HUDEP-2 (cell line): ENCODE measurements at regions not wholly inside any gene's neighbourhood (a gene's known extent, or its start where the extent isn't known, plus 50 kb on each side); places are given as distances from the start of the nearest gene placed in this dataset.
A peak's percentile ranks its signal among the peaks of the same experiment; 100 is the strongest.

Experiments used
- DNase-seq, 76 experiments: peaks; one replicate each; lab custom pipeline; 2025; ENCODE audit not compliant: unreplicated experiment in 76 of 76; lab: John Stamatoyannopoulos, UW

DNA sequence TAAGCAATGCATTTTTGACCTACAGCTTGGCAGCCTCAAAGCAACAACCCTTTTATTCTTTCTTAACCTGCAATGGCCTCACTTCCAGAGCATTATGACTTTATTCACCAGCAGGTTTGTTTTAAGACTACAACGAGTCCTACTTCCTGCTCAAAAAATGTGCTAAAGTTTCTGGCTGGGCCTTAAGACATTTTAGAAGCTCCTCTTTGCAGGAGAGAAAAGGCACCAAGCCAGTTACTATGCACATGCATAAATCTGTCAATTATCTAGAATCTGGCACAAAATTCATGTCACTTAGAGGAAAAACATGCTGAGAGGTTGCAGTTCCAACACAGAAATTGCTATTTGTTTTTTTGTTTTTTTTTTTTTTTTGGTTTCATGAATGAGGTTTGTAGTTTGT is 223.0 kb upstream of the EPHA5 start:
- DNase-seq, result no peak

DNA sequence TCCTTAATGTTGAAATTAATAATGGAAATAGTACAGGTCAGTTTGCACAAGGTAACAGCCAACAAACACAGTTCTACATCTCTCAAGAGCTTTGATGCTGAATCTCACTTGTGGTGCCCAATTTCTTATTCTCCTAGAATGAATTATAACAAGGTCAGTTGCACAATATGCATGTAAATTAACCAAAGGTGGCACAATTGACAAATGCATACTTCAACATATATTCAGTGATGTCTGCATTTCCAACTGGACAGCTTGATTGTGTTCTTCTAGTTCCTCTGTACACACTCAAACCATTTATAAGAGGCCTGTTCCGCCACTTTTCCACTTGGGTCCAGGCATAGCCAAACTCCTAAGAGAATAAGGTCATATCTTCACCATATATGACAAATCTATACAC is 210.3 kb upstream of the EPHA5 start:
- DNase-seq, result no peak

DNA sequence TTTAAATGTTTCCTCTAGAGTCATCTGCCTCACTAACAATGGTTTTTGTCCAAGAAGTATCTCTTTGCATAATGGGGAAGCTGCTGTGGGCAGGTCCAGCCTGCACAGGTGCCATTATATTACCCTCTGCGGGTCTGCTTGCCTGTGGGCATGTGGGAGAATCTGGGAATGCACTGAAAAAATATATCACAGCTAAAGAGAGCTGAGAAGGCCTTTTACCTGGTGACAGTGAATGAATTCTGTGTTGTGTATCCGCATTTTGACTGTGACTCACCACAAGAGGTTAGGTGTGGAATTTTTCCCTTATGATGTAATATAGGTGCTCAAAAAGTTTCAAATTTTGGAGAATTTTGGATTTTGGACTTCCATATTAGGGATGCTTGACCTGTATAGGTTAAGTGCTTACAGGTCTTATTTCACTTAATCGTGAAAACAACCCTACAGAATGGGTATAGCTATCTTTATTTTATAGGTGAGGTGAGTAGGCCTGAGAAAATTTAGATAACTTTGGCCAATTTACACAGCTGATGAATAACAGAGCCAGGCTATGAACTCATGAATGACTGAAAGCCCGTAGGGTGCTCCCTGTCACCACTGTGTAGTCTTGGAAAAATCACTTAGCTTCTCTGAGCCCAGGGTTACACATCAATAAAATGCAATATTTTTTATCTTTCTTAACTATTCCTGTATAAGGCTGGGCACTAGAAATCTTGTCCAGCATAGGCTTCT is 198.0 kb upstream of the EPHA5 start:
- no peak for DNase-seq

DNA sequence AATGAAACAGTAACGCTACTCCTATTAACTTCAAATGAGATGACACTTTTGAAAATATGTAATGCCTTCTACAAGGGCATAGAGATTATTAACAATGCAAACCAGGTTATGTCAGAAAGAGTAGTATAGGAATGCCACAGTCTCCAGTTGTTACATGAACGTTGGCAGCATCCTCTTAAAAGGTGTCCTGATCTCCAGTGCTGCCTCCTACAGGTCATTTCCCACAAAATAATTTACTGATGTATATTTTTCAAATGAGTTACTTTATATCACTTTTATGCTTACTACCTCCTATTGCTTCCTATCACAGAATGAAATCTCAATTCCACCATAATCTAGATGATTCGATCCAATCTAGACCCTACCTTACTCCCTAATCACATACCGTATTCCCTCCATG is 195.2 kb upstream of the EPHA5 start:
- DNase-seq, result peak in 7 of 76 experiments; percentile 3 to 53 (median 14)

DNA sequence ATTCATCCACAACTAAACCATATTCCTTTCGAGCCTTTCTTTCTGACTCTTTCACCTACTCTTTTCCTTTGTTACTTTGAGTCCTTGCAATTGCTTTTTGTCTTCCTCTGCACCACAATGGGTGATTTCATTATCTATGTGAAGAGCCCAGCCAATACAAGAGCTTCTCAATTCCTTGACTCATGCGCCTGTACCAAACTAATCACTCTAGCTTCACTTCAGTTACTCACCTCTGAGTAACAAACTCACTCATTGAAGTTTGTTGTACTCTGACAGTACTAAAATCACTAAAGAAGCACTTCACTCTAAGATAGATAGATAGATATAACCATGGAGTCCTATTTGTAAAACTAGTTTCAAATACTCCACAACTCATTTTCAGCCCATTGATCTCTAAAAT is 191.7 kb upstream of the EPHA5 start:
- DNase-seq, result no peak

DNA sequence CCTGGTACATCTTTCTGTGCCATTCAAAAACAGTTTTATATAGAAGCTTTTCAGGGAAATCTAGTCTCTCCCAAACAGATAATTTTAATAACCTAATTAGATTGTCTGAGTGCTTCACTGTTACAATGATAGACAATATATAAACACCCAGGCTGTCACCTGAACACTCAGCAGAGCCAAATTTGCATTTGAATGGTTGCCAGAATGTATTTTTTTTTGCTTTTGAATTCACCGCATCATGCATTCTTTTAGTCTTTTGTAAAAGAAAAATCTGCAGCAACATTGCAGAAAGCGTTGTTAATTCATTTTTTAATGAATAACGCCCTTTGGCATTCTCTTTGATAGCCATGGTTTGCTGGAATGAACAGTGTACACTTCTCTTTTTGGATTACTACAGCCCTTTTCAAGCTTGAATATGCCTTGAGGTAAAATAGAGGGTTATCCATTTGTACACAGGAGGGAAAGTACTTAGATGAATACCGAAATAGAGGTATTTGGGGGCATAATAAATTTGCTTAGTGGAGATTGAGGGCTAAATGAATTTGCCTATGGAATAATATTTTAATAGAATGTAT is 175.0 kb upstream of the EPHA5 start:
- DNase-seq, result no peak

DNA sequence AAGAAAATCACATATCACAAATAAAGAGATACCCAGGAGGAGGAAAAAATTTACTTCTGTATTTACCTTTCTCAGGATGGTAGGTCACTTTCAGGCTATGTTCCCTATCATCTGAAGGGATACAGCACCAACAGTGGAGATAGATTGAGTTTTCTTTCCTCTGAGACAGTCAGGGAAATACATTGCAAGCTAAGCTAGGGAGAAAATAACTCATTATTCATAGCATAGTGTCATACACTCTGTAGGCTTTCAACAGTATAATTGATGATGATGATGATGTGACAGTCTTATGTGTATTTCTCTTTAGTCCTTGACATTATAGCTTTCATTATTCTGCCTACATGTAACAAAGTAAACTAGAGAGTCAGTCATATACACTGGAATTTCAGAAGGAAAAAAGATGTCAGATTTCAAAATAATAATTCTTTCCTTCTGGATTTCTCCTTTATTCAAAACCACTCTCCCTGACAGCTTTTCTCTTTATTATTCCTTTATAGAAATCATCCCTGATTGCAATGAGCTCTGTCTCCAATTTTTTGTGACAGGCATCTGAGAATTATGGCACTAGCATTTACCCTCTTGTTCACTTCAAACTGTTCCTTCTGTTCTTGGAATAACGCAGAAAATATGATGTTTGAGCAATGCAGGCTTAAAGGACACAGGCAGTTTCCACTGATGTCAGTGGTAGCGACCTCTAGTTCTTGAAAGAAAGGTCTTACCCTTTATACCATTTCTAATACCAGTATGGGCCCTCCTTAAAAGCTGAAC is 169.1 kb upstream of the EPHA5 start:
- no peak for DNase-seq

DNA sequence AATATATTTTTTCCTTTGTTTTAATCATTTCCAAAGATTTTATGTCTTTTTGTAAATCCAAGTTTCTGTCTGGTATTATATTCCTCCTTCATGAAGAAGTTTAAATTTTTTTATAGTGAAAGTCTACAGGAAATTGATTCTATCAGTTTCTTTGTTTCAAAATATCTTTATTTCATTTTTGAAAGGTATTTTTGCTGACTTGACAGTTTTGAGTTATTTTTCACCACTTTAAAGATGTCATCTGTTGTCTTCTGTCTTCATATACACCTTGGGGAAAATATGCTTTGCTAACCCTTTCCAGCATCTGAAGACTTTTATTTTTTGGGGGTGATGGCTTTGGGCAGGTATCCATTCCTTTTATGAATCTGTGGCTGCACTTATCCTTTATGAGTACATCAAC is 164.4 kb upstream of the EPHA5 start:
- DNase-seq, result no peak

DNA sequence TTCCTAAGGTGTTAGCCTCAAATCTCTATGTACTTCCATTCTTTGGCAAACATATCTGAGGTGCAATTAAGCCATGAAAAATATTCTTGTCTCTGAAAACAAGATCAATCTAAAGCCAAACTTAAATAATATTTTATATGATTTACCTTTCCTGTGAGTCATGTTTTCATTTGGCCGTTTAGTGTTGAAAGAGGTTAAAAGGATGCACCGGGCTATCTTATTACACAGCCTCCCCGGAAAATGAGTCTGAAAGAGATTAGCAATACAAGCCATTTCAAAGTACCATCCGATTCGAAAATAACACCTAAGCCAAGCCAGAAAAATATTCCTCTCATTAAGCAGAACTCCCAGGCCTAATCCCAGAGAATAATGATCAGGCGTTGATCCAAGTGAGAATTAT is 161.5 kb upstream of the EPHA5 start:
- no peak for DNase-seq

DNA sequence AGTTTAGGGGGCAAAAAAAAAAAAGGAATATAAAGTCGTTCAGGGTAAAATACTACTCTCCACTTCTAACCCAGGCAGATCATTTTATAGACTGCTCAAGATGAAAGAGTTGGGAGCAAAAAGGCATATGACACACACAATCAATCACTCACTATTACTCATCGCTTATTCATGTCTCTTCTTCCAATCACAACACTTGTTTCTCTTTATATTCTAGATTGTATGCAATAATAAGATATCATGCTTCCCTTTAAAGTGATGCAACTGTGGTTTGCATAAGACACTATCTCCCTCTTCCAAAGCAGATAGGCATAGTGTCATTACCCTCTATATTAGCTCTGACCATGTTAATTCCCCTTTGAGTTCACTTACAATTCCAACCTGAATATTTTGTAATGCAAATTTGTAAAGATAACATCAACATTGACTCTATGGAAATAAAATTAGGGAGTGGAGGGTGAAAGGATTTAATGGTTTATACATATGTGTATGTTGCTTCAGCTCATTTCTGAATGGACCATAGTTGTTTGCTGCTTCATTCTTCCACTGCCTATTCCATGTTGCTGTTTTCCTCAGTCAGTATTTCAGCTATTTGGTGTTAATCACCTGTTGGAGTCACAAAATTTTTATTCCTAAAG is 154.9 kb upstream of the EPHA5 start:
- no peak for DNase-seq

DNA sequence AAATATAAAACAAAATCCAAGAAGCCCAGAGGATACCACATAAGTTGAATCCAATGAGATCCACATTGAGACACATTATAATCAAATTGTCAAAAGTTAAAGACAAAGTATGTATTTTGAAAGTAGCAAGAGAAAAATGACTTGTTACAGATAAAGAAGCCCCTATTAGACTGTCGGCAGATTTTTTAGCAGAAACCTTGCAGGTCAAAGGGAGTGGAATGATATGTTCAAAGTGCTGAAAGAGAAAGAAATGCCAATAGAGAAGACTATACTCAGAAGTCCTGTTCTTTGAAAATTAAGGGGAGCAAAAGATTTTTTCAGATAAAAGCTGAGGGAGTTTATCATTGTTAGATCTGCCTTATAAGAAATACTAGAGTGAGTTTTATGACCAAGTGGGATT is 148.9 kb upstream of the EPHA5 start:
- DNase-seq, result no peak

DNA sequence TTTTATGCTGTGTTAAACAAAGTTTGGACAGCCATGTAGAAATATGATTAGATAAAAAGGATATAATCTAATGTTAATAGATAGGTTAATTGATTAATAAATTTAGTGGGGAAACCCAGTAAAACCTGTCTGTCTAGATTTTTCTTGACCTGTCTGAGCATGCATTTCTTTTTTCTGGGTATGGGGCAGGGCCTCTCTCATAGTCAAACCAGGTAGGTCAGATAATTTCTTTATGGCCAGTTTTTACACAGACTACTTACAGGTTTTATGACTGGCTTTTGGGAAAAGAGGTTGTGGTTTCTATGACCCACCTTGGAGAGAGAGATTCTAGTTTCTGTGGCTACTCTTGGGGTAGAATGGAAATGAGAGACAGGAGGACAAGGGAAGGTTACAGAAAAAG is 135.6 kb upstream of the EPHA5 start:
- DNase-seq, result no peak

DNA sequence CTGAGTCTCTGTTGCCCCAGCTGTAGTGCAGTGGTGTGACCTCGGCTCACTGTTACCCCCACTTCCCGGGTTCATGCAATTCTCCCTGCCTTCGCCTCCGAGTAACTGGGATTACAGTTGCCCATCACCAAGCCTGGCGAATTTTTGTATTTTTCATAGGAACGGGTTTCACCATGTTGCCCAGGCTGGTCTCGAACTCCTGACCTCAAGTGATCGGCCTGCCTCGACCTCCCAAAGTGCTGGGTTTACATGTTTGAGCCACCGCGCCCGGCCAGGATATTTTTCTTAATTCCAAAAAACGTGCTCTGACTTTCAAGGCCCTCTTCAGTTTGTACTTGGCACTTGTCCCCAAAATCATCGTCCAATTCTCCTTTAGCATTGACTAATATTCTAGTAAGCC is 129.2 kb upstream of the EPHA5 start:
- no peak for DNase-seq

DNA sequence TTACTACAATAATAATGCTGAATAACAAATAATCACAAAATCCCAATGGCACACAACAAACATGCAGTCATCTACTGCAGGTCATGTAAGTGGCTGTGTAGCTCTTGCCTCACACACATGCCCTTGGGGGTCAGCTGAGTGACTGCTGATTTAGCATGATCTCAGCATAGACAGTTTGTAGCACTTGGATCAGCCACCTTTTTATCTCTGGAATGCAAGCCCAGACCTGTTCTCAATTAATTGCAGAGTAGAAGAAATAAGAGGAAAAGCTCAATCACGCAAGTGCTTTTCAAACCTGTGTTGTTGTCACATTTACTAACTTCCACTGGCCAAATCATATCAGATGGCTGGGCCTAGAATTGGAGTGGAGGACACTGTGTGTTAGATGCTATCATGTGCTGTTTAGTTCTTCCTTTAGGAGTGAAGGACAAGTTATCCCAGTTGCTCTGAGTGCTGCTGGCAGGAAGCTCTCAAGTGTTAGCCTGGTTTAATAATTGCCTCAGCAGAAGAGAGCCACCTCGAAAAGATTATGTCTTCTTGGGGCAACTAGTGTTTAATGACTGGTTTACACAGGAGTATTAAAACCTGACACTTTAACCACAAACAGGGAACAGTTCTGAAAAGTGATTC is 128.3 kb upstream of the EPHA5 start:
- DNase-seq, result no peak

DNA sequence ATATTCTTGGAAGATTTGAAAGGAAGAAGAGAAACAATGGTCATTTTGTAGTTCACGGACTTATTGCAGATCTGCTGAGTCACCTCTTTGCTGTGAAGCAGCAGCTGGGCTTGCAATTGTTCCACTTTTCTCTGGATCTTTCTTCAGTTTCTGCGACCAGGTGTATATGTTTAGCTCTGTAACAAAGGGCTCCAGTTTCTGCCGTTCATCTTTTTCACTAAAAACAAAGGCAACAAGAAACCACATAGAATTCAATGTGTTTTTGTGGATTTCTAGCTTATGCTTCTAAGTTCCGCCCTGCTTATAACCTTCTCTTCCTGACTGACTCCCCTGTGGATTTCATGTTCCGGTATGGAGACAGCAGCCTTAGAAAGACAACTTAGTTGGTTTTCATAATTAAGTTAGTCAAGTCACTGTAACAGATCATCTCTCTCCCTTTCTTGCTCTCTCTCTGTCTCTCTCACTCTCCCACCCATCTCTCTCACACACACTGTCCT is 121.6 kb upstream of the EPHA5 start:
- no peak for DNase-seq

DNA sequence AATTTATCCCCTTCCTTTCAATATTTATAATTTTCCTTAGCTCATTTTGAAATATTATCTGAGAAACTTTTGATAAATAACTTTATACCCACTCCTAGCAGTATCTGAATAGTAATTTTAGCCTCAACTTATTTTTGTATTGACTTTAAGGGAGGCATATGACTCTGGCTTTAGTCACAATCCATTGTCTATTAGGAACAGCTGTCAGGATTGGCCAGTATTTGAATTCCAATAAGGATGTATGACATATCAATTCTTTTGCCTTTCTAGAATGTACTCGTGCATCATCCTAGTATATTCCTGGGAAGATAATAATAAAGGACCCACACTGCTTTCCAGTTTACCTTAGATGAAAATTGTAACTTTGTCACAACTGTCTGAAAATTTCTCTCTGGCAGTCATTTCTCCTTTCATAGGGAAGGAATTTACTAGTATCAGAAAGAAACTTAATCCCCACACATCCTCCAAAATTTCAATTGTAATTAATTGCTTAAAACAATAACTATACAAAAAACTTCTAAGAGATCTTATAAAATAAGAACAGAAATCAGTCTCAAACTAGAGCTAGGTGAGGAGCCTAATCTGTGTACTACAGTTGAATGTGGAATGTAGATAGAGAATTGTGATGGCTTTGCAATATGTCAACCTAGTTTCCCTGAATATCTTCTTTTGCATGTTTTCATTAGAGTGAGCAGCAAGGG is 121.0 kb upstream of the EPHA5 start:
- no peak for DNase-seq

DNA sequence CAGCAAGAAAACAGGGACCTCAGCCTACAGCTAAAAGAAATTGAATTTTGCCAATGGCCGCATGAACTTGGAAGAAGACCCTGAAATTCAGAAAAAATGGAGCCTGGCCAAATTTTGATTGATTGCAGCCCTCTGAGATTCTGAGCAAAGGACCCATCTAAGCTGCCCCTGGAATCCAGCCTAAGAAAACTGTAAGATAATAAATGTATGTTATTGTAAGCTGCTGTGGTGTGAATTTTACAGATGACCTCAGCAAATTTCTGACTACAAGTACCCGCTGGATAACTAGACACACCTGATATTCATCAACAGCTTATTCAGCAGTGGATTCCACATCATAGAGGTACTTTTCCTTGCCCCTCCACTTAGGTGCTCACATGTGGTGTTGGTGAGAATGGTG is 119.5 kb upstream of the EPHA5 start:
- no peak for DNase-seq

DNA sequence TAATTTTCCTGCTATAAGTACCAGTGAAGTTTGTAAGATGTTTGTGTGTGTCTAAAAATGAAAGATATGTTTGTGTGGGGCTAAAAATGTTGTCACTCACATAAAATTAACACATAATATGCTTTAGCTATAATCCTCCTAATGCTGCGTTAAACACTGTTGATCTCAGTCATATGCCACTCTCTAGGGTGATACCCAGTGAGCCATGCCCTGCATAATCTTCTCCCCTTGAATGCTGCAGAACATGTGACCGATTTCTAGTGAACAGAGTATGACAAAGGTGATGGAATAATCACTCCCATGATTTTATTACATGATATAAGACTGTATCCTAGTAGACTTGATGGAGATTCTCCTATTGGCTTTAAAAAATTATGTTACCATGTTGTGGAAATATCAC is 119.1 kb upstream of the EPHA5 start:
- DNase-seq, result no peak

DNA sequence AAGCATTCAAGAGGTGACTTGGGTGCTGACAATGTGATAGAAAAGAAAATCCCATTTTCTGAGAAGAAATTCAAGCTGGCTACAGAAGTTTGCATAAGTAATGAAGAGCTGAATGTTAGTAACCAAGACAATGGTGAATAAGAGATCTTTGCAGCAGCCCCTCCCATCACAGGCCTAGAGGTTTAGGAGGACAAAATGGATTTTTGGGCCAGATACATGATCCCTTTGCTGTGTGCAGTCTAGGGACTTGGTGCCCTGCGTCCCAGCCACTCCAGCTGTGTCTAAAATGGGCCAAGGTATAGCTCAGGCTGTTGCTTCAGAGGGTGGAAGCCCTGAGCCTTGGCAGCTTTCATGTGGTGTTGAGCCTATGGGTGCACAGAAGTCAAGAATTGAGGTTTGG is 107.0 kb upstream of the EPHA5 start:
- DNase-seq, result no peak

DNA sequence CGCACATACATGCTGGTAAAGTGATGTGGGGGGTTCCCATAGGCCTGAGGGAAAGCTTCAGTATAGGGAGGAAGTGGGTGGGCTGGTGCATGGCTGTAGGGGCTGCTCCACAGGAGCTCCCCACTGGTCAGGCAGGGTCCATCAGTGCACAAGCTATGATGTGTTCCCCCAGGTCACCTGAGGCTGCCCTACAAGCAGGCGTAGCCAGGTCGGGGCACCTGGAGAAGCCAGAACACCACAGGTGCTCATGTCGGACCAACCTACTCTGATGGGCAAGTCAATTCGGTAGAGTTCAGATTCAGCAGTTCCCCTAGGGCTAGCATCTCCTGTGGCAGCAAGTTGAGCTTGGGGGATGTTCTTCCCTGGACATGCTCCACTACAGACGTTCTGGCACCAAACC is 103.3 kb upstream of the EPHA5 start:
- DNase-seq, result no peak
